NCI-H526 treated with DMSO at 0.1 percent for 48 hours (cell line): ENCODE measurements at regions not wholly inside any gene's neighbourhood (a gene's known extent, or its start where the extent isn't known, plus 50 kb on each side); places are given as distances from the start of the nearest gene placed in this dataset.

Source experiments
- DNase-seq: peaks from one replicate; lab custom pipeline; 2025; lab: John Stamatoyannopoulos, UW

- no peak for DNase-seq
Measured at GRCh38 chr5:4079831-4080230, 484.2 kb downstream of the IRX1 start.

GRCh38 chr5:4080370-4080769, 484.7 kb downstream of the IRX1 start:
- no peak for DNase-seq

GRCh38 chr5:4081059-4081458, 485.4 kb downstream of the IRX1 start:
- DNase-seq = no peak

GRCh38 chr5:4081466-4081865, 485.8 kb downstream of the IRX1 start:
- no peak for DNase-seq

DNA sequence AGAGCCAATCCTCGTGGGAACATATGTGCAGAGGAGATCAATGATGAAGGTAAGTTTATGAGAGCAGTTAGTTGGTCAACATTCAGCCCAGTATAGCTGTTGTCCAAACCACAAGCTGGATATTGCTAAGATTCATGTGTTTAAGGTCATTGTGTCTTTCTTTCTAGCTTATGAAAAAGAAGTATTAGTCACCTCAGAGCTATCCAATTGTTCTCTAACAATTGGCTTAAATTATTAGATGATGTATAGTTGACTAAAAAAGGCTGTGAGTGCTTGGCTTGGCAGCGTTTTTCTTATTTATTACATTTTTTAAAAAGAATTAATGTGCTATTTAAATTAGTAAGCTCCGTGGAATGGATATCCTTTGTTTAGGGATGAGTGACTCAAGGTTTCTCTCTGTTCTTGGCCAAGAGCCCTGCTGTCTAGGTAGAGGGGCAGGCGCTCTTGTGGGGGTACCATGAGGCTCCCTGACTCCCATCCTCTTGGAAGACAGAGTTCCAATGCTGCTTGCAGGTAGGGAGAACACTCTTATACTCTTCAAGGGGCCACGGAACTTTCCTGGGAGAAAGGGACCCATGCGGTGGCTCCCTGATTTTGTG, 487.4 kb downstream of the IRX1 start:
- DNase-seq = no peak

GRCh38 chr5:4083591-4084337, 488.1 kb downstream of the IRX1 start:
- DNase-seq = no peak

DNA sequence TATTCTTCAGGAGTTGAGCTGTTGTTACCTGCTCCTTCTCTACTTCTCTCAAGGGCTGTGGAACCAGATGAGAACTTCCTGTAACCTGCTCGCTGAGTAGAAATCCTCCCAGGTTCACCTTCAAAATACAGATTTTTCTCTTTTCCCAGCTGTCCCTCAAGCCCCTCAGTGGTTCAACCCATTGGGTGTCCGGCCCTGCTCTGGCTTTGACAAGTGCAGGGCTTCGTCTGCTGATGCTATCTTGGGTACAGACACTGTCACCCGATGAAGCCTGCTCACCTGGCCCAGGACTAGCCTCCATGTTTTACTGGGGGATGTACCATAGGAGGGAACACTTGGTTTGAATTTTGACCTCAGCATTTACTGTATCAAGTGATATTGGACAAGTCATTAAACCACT, 490.4 kb downstream of the IRX1 start:
- DNase-seq = no peak

GRCh38 chr5:4087110-4087509, 491.5 kb downstream of the IRX1 start:
- no peak for DNase-seq

- no peak for DNase-seq
Measured at GRCh38 chr5:4089087-4089486, 493.5 kb downstream of the IRX1 start.

DNA sequence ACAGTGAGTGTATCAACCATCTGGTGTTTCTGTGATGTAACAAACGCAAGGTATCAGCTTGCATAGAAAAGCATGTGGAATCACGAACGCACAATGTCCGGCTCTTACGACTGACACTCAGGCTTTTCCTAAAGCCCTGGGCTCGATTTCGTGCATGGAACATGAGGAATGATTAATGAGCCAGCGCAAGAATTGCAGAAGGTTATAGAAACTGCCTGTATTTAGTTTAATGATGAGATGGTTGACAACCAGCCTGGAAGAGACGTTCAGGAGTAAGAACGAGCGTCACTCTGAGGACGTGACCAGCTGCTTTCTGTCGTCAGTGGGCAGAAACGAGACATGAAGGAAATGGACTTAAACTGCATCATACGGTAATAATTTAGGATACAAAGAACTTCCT, 497.6 kb downstream of the IRX1 start:
- no peak for DNase-seq

GRCh38 chr5:4093970-4094369, 498.3 kb downstream of the IRX1 start:
- DNase-seq = no peak

DNA sequence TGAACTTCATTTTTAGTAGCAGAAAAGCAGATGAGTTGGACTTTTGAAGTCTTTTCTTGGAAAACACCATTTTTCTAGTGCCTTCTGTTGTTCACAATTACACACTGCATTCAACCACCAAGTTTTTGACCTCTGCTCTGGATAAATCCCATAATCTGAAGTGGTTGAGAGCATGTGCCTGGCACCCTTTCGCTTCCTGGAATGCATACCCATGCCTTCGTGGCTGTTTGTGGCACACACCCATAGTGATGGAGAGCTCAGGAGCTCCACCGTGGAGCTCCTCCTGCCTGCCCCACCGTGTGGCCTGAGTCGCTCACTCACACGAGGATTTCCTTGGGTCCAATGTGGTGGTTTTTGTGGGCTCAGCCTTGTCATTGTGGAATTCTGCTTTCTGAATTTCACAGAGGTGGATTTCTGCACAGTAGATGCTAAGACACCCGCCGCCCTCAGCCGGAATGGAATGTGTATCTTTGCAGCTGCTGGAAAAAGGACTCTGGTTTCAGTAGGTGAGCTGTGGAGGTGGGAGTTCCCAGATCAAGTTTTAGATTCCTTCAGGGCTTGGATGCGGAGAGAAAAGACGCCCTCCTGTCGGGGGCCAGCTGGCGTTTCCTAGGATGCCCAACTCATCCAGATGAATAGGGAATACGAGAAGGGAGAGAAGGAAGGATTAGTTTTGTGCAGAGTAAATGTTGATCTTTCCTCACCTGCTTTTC, 500.4 kb downstream of the IRX1 start:
- DNase-seq = no peak

GRCh38 chr5:4097199-4097598, 501.6 kb downstream of the IRX1 start:
- DNase-seq = peak; percentile 56

DNA sequence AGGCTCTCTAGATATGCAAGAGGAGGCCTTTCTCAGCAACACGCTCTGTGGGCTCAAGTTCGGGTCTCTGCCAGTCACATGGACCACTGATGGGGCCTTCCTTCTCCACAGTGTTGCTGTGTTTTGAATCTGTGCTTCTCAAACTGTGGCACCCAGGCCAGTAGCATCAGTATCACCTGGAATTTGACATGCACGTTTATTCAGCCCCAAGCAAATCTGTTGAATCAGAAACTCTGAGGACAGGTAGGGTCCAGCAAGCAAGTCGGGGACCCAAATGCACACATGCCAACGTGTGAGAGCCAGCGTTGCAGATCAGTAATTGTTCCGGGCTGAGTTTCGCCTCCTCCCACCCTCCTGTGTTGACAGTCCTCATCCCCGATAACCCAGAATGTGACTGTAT, 502.6 kb downstream of the IRX1 start:
- DNase-seq = no peak

GRCh38 chr5:4099386-4099785, 503.8 kb downstream of the IRX1 start:
- no peak for DNase-seq

- DNase-seq = no peak
Measured at GRCh38 chr5:4100739-4101138, 505.1 kb downstream of the IRX1 start.

GRCh38 chr5:4101189-4101588, 505.6 kb downstream of the IRX1 start:
- no peak for DNase-seq

- no peak for DNase-seq
Measured at GRCh38 chr5:4104831-4105597, 509.4 kb downstream of the IRX1 start.

DNA sequence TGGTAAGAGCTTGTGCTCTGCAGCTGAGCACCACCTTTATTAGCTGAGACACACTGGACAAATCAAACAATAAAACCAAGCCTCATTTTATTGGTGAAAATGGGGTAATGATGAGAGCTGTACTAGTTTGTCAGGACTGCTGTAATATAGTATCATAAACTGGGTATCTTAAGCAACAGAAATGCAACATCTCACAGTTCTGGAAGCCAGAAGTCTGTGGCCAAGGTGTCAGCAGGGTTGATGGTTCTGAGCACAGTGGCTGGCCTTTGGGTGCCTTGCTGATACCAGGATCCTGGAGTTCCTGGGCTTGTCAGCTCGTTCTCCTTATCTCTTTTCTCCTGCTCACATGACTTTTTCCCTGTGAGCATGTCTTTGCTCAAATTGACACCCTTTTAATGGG, 513.1 kb downstream of the IRX1 start:
- DNase-seq = no peak

DNA sequence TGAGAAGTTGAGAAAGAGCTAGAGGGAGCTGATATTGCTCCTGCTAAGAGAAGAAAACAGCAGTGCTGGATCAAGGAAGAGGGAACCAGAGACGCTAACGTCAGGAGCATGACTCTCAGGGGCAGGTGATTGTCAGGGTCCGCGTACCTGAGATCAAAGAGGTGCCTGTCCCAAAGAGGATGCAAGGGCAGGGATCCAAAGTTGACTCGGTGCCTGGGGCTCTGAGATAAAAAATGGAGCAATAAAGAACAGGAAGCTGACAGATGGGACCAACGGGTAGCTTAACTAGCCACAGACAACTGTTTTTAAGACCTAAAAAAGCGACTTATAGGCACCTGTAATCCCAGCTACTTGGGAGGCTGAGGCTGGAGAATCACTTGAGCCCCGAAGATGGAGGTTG, 517.8 kb downstream of the IRX1 start:
- no peak for DNase-seq

- no peak for DNase-seq
Measured at GRCh38 chr5:4113905-4114304, 518.3 kb downstream of the IRX1 start.

- DNase-seq = no peak
Measured at GRCh38 chr5:4114452-4114851, 518.8 kb downstream of the IRX1 start.

DNA sequence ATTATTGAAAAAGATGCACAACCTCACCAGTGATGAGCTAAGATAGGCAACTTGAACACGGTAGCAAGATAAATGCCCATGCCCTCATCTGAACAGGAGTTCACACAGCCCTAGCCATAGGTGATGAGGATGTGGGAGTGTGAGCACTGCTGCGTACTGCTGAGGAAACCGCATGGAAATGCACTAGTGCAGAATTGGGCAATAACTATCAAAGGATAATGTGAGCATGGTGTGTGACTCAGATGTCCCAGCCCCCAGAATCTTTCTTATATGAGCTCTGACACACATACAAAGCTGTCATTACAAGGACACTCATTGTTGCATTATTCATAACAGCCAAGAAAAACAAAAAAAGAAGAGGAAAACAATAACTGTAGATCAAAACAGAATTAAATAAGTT, 521.2 kb downstream of the IRX1 start:
- DNase-seq = no peak
